ENCODE measurements at regions not wholly inside any gene's neighbourhood (a gene's known extent, or its start where the extent isn't known, plus 50 kb on each side); places are given as distances from the start of the nearest gene placed in this dataset.

- TF ChIP-seq SIN3A (IDR thresholded peaks at IDR 0.05; ENCODE audit: borderline replicate concordance, low read depth, low read length), result no peak
- TF ChIP-seq TAF1 (IDR thresholded peaks at IDR 0.05; ENCODE audit: borderline replicate concordance, low read depth, low read length), result no peak
- TF ChIP-seq MEF2A (IDR thresholded peaks at IDR 0.05; ENCODE audit: borderline replicate concordance, low read depth), result no peak
- TF ChIP-seq YY1 (IDR thresholded peaks at IDR 0.05; ENCODE audit: low read depth), result no peak
- TF ChIP-seq RXRA (IDR thresholded peaks at IDR 0.05; ENCODE audit: borderline replicate concordance, low read depth), result no peak
- no peak for TF ChIP-seq FOXJ3 (CRISPR knock-in tag; IDR thresholded peaks at IDR 0.05)
- TF ChIP-seq ELF1 (IDR thresholded peaks at IDR 0.05), result no peak
- TF ChIP-seq FOXM1 (IDR thresholded peaks at IDR 0.05; ENCODE audit: low read depth), result no peak
- no peak for TF ChIP-seq TCF12 (IDR thresholded peaks at IDR 0.05)
- no peak for TF ChIP-seq PBX3 (IDR thresholded peaks at IDR 0.05)
These were observed 452.1 kb upstream of the THBS1 start (continued) for GRCh38 chr15:39128746-39129145.

GRCh38 chr15:39130556-39131379 lies 450.1 kb upstream of the THBS1 start:
- H3F3A ChIP-seq (replicated peaks; ENCODE audit: insufficient read depth), result peaks cover 42% of the 10 kb centered on the region
- ChIA-PET POLR2A (no interaction called here), CTCF (interaction anchor here (1.0 kb wide), 1 partner anchor 431 kb away, joined by 3 read pairs; no protein-coding TSS in a partner anchor)
- H4K20me1 ChIP-seq (ENCODE audit: insufficient read depth), result no peaks in the 10 kb centered on the region
- H3K79me2 ChIP-seq (ENCODE audit: insufficient read depth), result no peaks in the 10 kb centered on the region
- H3K27ac ChIP-seq (ENCODE audit: low read depth in 2 of 2, low read length in 1 of 2), result peak overlapping the region in 1 of 2 experiments; percentile 97; a peak in 2 of 4 replicates
- no peak overlapping the region for H2AFZ ChIP-seq (ENCODE audit: low read depth)
- H3K4me3 ChIP-seq (ENCODE audit: low read depth in 2 of 2, low read length in 1 of 2), result no peak overlapping the region
- TF ChIP-seq YY1 (IDR thresholded peaks at IDR 0.05; ENCODE audit: low read depth) (no peak), TCF12 (IDR thresholded peaks at IDR 0.05) (peak; percentile 27; the same call in 1 of the 2 replicates)
- no peak overlapping the region for H3K4me2 ChIP-seq
- no peaks in the 10 kb centered on the region for H3K36me3 ChIP-seq (replicated peaks in 1 of 2; ENCODE audit: control insufficient read depth in 1 of 2, insufficient read depth in 2 of 2, low read length in 1 of 2)
- no peaks in the 10 kb centered on the region for H3K27me3 ChIP-seq (ENCODE audit: insufficient read depth)
- 78% methylated on average over 3 of the region's 3 CpGs for WGBS (ENCODE audit: low lambda C conversion rate)
- H3K9me2 ChIP-seq, result no peaks in the 10 kb centered on the region
- H3K4me1 ChIP-seq (ENCODE audit: control insufficient read depth in 1 of 2, insufficient read depth in 2 of 2, low read depth in 1 of 2, low read length in 1 of 2), result peaks cover 3 to 26% of the 10 kb centered on the region in 2 experiments
- H3K9me3 ChIP-seq, result no peaks in the 10 kb centered on the region
- no peak overlapping the region for H3K9ac ChIP-seq
- no peak for DNase-seq

- peak overlapping the region in 1 of 2 experiments; percentile 84; a peak in 2 of 4 replicates for H3K27ac ChIP-seq (ENCODE audit: low read depth in 2 of 2, low read length in 1 of 2)
- DNase-seq, result no peak
- no peaks in the 10 kb centered on the region for H4K20me1 ChIP-seq (ENCODE audit: insufficient read depth)
- ChIA-PET POLR2A (no interaction called here), CTCF (interaction anchor here (0.9 to 1.0 kb wide), 2 partner anchors 18 to 432 kb away, joined by 3 read pairs; no protein-coding TSS in a partner anchor)
- H3K4me3 ChIP-seq (ENCODE audit: low read depth in 2 of 2, low read length in 1 of 2), result no peak overlapping the region
- H3F3A ChIP-seq (replicated peaks; ENCODE audit: insufficient read depth), result peaks cover 42% of the 10 kb centered on the region
- H3K36me3 ChIP-seq (replicated peaks in 1 of 2; ENCODE audit: control insufficient read depth in 1 of 2, insufficient read depth in 2 of 2, low read length in 1 of 2), result no peaks in the 10 kb centered on the region
- H3K9me3 ChIP-seq, result no peaks in the 10 kb centered on the region
- TF ChIP-seq FOSL2 (IDR thresholded peaks at IDR 0.05; ENCODE audit: borderline replicate concordance, low read depth) (0 out of 2 replicates have a peak, but pooled peaks have one; percentile 21), RFX5 (IDR thresholded peaks at IDR 0.05; ENCODE audit: low read length) (no peak)
- 73% methylated on average over 4 of the region's 4 CpGs for WGBS (ENCODE audit: low lambda C conversion rate)
- no peak overlapping the region for H2AFZ ChIP-seq (ENCODE audit: low read depth)
- H3K9me2 ChIP-seq, result no peaks in the 10 kb centered on the region
- H3K9ac ChIP-seq, result no peak overlapping the region
- H3K79me2 ChIP-seq (ENCODE audit: insufficient read depth), result no peaks in the 10 kb centered on the region
- no peak overlapping the region for H3K4me2 ChIP-seq
- H3K27me3 ChIP-seq (ENCODE audit: insufficient read depth), result no peaks in the 10 kb centered on the region
- H3K4me1 ChIP-seq (ENCODE audit: control insufficient read depth in 1 of 2, insufficient read depth in 2 of 2, low read depth in 1 of 2, low read length in 1 of 2), result peaks cover 3 to 26% of the 10 kb centered on the region in 2 experiments
These were observed 449.3 kb upstream of the THBS1 start for GRCh38 chr15:39131609-39132008.

Data from SK-N-SH (cell line).